HEK293 (cell line): ENCODE measurements at regions not wholly inside any gene's neighbourhood (a gene's known extent, or its start where the extent isn't known, plus 50 kb on each side); places are given as distances from the start of the nearest gene placed in this dataset.

ENCODE experiments used
- YY1 ChIP-seq: fragments of 450-650 bp; formaldehyde crosslinking; IDR thresholded peaks from 2 replicates; pipeline ENCODE4 v1.5.1; 2018; ENCODE audit warnings: missing biosample characterization, missing genetic modification characterization
- ZNF132 ChIP-seq: fragments of 450-650 bp; formaldehyde crosslinking; IDR thresholded peaks from 2 replicates; pipeline ENCODE4 v1.5.1; 2017; ENCODE audit warnings: missing biosample characterization, missing genetic modification characterization, borderline replicate concordance
- TF ChIP-seq, protein P1 (sequence below): fragments of 450-650 bp; formaldehyde crosslinking; IDR thresholded peaks from 2 replicates; pipeline ENCODE4 v1.5.1; 2016; ENCODE audit warnings: missing biosample characterization, missing genetic modification characterization

DNA sequence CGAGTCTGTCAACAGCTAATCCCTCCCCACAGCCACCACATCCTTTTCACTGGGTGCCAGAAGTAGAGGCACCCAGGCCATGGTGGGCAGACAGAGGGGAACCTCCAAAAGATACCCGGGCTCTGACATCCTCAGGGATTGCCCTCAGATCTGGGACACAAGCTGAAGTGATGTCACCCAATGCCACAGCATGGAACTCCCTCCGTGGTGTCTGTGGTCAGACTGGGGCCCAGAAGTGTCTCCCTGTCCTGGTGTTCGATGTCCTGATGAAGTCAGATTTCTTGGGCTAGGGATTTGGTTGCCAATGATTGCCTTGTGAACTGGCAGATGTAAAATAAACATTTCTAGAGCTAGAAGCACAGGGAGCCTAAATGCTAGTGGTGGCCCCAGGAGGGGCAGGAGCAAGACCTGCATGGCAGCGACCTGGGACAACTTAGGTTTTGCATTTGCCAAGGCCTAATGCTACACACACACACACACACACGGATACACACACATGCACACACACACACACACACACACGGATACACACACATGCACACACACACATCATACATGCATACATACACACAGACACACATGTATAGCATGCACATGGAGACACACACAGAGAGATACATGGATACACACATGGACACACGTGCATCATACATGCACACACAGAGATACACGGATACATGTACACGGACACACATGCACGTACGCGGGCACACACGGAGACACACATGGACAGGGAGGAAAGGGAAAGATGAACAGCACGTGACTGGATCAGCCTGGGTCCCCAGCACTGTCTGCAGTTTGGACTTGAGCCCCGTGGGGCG lies 221.0 kb downstream of the NFATC2 start:
- TF ChIP-seq ZNF132 (tag by site-specific recombination) (no peak), YY1 (tag by site-specific recombination) (no peak)
- TF ChIP-seq, protein P1, sequence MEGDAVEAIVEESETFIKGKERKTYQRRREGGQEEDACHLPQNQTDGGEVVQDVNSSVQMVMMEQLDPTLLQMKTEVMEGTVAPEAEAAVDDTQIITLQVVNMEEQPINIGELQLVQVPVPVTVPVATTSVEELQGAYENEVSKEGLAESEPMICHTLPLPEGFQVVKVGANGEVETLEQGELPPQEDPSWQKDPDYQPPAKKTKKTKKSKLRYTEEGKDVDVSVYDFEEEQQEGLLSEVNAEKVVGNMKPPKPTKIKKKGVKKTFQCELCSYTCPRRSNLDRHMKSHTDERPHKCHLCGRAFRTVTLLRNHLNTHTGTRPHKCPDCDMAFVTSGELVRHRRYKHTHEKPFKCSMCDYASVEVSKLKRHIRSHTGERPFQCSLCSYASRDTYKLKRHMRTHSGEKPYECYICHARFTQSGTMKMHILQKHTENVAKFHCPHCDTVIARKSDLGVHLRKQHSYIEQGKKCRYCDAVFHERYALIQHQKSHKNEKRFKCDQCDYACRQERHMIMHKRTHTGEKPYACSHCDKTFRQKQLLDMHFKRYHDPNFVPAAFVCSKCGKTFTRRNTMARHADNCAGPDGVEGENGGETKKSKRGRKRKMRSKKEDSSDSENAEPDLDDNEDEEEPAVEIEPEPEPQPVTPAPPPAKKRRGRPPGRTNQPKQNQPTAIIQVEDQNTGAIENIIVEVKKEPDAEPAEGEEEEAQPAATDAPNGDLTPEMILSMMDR, result no peak
